ENCODE measurements at regions not wholly inside any gene's neighbourhood (a gene's known extent, or its start where the extent isn't known, plus 50 kb on each side); places are given as distances from the start of the nearest gene placed in this dataset.

- TF ChIP-seq EP300 (IDR thresholded peaks at IDR 0.05; ENCODE audit: borderline replicate concordance) (no peak), YY1 (IDR thresholded peaks at IDR 0.05; ENCODE audit: low read depth) (no peak), CREB1 (IDR thresholded peaks at IDR 0.05; ENCODE audit: low read depth) (no peak), ZBTB7A (IDR thresholded peaks at IDR 0.05; ENCODE audit: low read depth) (no peak), TAF1 (IDR thresholded peaks at IDR 0.05; ENCODE audit: low read depth) (no peak), MAX (IDR thresholded peaks at IDR 0.05) (no peak), REST (IDR thresholded peaks at IDR 0.05; ENCODE audit: low read depth) (no peak), CEBPB (IDR thresholded peaks at IDR 0.05) (no peak), RAD21 (IDR thresholded peaks at IDR 0.05; ENCODE audit: low read depth) (no peak), USF1 (IDR thresholded peaks at IDR 0.05) (no peak)
Measured at GRCh38 chr4:117328333-117328732, 243.0 kb upstream of the TRAM1L1 start.
